Panc1 (cell line): ENCODE measurements at regions not wholly inside any gene's neighbourhood (a gene's known extent, or its start where the extent isn't known, plus 50 kb on each side); places are given as distances from the start of the nearest gene placed in this dataset.
A peak's percentile ranks its signal among the peaks of the same experiment; 100 is the strongest.

ENCODE experiments used
- ATAC-seq: fragments of 200-7000 bp; cut with Tn5 transposase; 2 replicates; pipeline ENCODE4 v1.9.1; 2020; ENCODE audit warnings: mild to moderate bottlenecking, moderate library complexity
- BruUV-seq: library from RNA; stranded (reverse); fragments of 400-500 nt; replicated peaks from 2 replicates; lab custom pipeline; 2021; lab: Mats Ljungman, UMichigan
- CTCF ChIA-PET: fragments of 300-600 bp; sonication (Branson Sonifier 250); formaldehyde crosslinking; loops from one replicate; lab custom pipeline; 2022; ENCODE audit warnings: antibody characterized with exemption; lab: Charles Lee
- POLR2A ChIA-PET: fragments of 300-600 bp; sonication (Branson Sonifier 250); formaldehyde crosslinking; loops from one replicate; lab custom pipeline; 2022; ENCODE audit warnings: antibody characterized with exemption; lab: Charles Lee
- DNase-seq: peaks from one replicate; pipeline ENCODE4 v3.0.0-alpha.2; 2010; ENCODE audit warnings: low read depth, low spot score
- H3K27ac ChIP-seq: 2 replicates; pipeline ENCODE4 v1.5.1; 2011; ENCODE audit warnings: mild to moderate bottlenecking, low read length, inconsistent platforms
- H3K27me3 ChIP-seq: fragments of 200-500 bp; sonication (Bioruptor generic); 2 replicates; pipeline ENCODE4 v1.6.0; 2014; ENCODE audit warnings: low read length, inconsistent platforms; ENCODE audit not compliant: control insufficient read depth, insufficient read depth
- H3K36me3 ChIP-seq: fragments of 200-500 bp; sonication (Bioruptor generic); 2 replicates; pipeline ENCODE4 v1.5.1; 2014; ENCODE audit warnings: inconsistent platforms, mild to moderate bottlenecking, low read length, moderate library complexity; ENCODE audit not compliant: control insufficient read depth, insufficient read depth
- H3K4me1 ChIP-seq: 2 replicates; pipeline ENCODE4 v1.5.1; 2011; ENCODE audit warnings: inconsistent platforms, mild to moderate bottlenecking, low read length, moderate library complexity; ENCODE audit not compliant: control insufficient read depth, insufficient read depth
- H3K4me3 ChIP-seq, 2 experiments: 2 replicates each; pipeline ENCODE4 v1.5.1; 2011 to 2012; ENCODE audit warnings: low read depth in 2 of 2, low read length in 2 of 2, mild to moderate bottlenecking in 2 of 2, inconsistent platforms in 1 of 2, moderate library complexity in 1 of 2
- H3K9me3 ChIP-seq: fragments of 200-500 bp; sonication (Bioruptor generic); 2 replicates; pipeline ENCODE4 v1.5.1; 2014; ENCODE audit warnings: low read depth, mild to moderate bottlenecking, inconsistent platforms, low read length, moderate library complexity; ENCODE audit not compliant: control insufficient read depth, insufficient read depth
- POLR2AphosphoS5 ChIP-seq: IDR thresholded peaks from 2 replicates; pipeline ENCODE4 v1.6.1; 2012; ENCODE audit warnings: mild to moderate bottlenecking, low read depth, low read length, moderate library complexity
- REST ChIP-seq, 2 experiments: IDR thresholded peaks; 2 replicates each; pipeline ENCODE4 v1.6.1; 2011 to 2012; ENCODE audit warnings: low read depth in 2 of 2, control low read depth in 1 of 2, low read length in 1 of 2, mild to moderate bottlenecking in 1 of 2, moderate library complexity in 1 of 2; ENCODE audit not compliant: insufficient read depth in 1 of 2
- SIN3A ChIP-seq: IDR thresholded peaks from 2 replicates; pipeline ENCODE4 v1.6.1; 2012; ENCODE audit warnings: low read depth, mild to moderate bottlenecking, low read length, moderate library complexity, borderline replicate concordance; ENCODE audit not compliant: insufficient read depth
- TCF7L2 ChIP-seq: IDR thresholded peaks from 2 replicates; pipeline ENCODE4 v1.6.1; 2011; ENCODE audit warnings: mild to moderate bottlenecking, low read depth, low read length, inconsistent platforms
- in situ Hi-C: cut with HindIII; loops from 2 replicates; pipeline ENCODE4 v1.10.0; 2016; ENCODE audit warnings: low sequenced_read_pairs, low pct_unique_long_range_greater_than_20kb
- intact Hi-C: fragments of 100-400 bp; cut with micrococcal nuclease; formaldehyde crosslinking; loops from one replicate; pipeline ENCODE4 v1.10.0; 2022; ENCODE audit not compliant: unreplicated experiment
- TF ChIP-seq, protein P1 (sequence below): fragments of 450-650 bp; IDR thresholded peaks from 2 replicates; pipeline ENCODE4 v1.5.1; 2017; ENCODE audit warnings: mild to moderate bottlenecking

- no peaks in the 10 kb centered on the region for H3K9me3 ChIP-seq
- in situ Hi-C loops: no loop called here
- H3K27ac ChIP-seq: no peak overlapping the region; the same call in 1 of the 2 replicates
- ATAC-seq: no peak
- H3K27me3 ChIP-seq: no peaks in the 10 kb centered on the region
- no peak for TF ChIP-seq REST (IDR thresholded peaks at IDR 0.05; ENCODE audit: insufficient read depth in 1 of 2, low read depth in 2 of 2, low read length in 1 of 2)
- no peak for TF ChIP-seq SIN3A
- TF ChIP-seq, protein P1, sequence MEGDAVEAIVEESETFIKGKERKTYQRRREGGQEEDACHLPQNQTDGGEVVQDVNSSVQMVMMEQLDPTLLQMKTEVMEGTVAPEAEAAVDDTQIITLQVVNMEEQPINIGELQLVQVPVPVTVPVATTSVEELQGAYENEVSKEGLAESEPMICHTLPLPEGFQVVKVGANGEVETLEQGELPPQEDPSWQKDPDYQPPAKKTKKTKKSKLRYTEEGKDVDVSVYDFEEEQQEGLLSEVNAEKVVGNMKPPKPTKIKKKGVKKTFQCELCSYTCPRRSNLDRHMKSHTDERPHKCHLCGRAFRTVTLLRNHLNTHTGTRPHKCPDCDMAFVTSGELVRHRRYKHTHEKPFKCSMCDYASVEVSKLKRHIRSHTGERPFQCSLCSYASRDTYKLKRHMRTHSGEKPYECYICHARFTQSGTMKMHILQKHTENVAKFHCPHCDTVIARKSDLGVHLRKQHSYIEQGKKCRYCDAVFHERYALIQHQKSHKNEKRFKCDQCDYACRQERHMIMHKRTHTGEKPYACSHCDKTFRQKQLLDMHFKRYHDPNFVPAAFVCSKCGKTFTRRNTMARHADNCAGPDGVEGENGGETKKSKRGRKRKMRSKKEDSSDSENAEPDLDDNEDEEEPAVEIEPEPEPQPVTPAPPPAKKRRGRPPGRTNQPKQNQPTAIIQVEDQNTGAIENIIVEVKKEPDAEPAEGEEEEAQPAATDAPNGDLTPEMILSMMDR: no peak
- TF ChIP-seq TCF7L2: no peak
- TF ChIP-seq POLR2AphosphoS5: no peak
- peaks cover 9% of the 10 kb centered on the region; the same call in 1 of the 2 replicates for H3K4me1 ChIP-seq
- intact Hi-C loops: no loop called here
- no peak overlapping the region for H3K4me3 ChIP-seq
- no peak for DNase-seq
- H3K36me3 ChIP-seq: no peaks in the 10 kb centered on the region
- no TSS peak for BruUV-seq
- CTCF ChIA-PET: no interaction called here
- POLR2A ChIA-PET: no interaction called here
These were observed 103.4 kb upstream of the SEMA3D start for GRCh38 chr7:85290269-85290668.

- DNase-seq (no peak), ATAC-seq (no peak)
- CTCF ChIA-PET: no interaction called here
- peaks cover 9% of the 10 kb centered on the region; the same call in 1 of the 2 replicates for H3K4me1 ChIP-seq
- H3K9me3 ChIP-seq: no peaks in the 10 kb centered on the region
- TF ChIP-seq POLR2AphosphoS5 (no peak), REST (IDR thresholded peaks at IDR 0.05; ENCODE audit: insufficient read depth in 1 of 2, low read depth in 2 of 2, low read length in 1 of 2) (no peak), SIN3A (no peak), TCF7L2 (no peak)
- TF ChIP-seq, protein P1: no peak
- no peaks in the 10 kb centered on the region for H3K36me3 ChIP-seq
- in situ Hi-C loops: no loop called here
- H3K27me3 ChIP-seq: no peaks in the 10 kb centered on the region
- POLR2A ChIA-PET: interaction anchor here (0.5 kb wide), 1 partner anchor 464 kb away, joined by 6 read pairs; no protein-coding TSS in a partner anchor
- no TSS peak for BruUV-seq
- intact Hi-C loops: no loop called here
- H3K4me3 ChIP-seq: no peak overlapping the region
- peak overlapping the region; percentile 66; the same call in 1 of the 2 replicates for H3K27ac ChIP-seq
These were observed 102.4 kb upstream of the SEMA3D start for GRCh38 chr7:85289279-85289678.
